ENCODE measurements at regions not wholly inside any gene's neighbourhood (a gene's known extent, or its start where the extent isn't known, plus 50 kb on each side); places are given as distances from the start of the nearest gene placed in this dataset.

GRCh38 chr2:71905205-71905604, 242.5 kb downstream of the CYP26B1 start:
- TF ChIP-seq CTCF (IDR thresholded peaks at IDR 0.05; ENCODE audit: low read length), result no peak
- no peak for TF ChIP-seq EZH2 (optimal IDR thresholded peaks at IDR 0.05; ENCODE audit: low read depth, low read length)

All from MM.1S (cell line).